Keratinocyte (primary cell): ENCODE measurements at regions not wholly inside any gene's neighbourhood (a gene's known extent, or its start where the extent isn't known, plus 50 kb on each side); places are given as distances from the start of the nearest gene placed in this dataset.

ENCODE experiments used
- DNase-seq: peaks from one replicate; pipeline ENCODE4 v3.0.0-alpha.2; 2011; ENCODE audit warnings: low read depth, missing footprints, low spot score
- FAIRE-seq: peaks from 2 replicates; lab custom pipeline; 2011; peaks lifted over from hg19 to GRCh38; lab: Jason Lieb, UNC
- H2AFZ ChIP-seq: 2 replicates; pipeline ENCODE4 v1.6.0; 2012; ENCODE audit warnings: low read length, control low read depth, inconsistent platforms; ENCODE audit not compliant: control insufficient read depth
- H3K27ac ChIP-seq: 2 replicates; pipeline ENCODE4 v1.5.1; 2011; ENCODE audit warnings: low read length; ENCODE audit not compliant: control insufficient read depth, insufficient read depth
- H3K27me3 ChIP-seq: 3 replicates; pipeline ENCODE4 v1.6.0; 2011; ENCODE audit warnings: low read length; ENCODE audit not compliant: control insufficient read depth, insufficient read depth; ENCODE audit errors: extremely low read depth
- H3K36me3 ChIP-seq, 2 experiments: 2 replicates in 1 of 2; 3 replicates in 1 of 2; pipeline ENCODE4 v1.5.1; 2011; ENCODE audit warnings: low read length in 2 of 2, mild to moderate bottlenecking in 1 of 2; ENCODE audit not compliant: control insufficient read depth in 2 of 2, insufficient read depth in 2 of 2; ENCODE audit errors: extremely low read depth in 1 of 2
- H3K4me1 ChIP-seq: 3 replicates; pipeline ENCODE4 v1.5.1; 2011; ENCODE audit warnings: low read length; ENCODE audit not compliant: control insufficient read depth, insufficient read depth; ENCODE audit errors: extremely low read depth
- H3K4me2 ChIP-seq: 3 replicates; pipeline ENCODE4 v1.6.0; 2011; ENCODE audit warnings: low read depth, low read length; ENCODE audit not compliant: control insufficient read depth, insufficient read depth; ENCODE audit errors: extremely low read depth
- H3K4me3 ChIP-seq, 3 experiments: fragments of 200-600 bp in 1 of 3; sonication (generic) in 1 of 3; 2 replicates in 2 of 3; 3 replicates in 1 of 3; pipeline ENCODE4 v1.5.1; 2011 to 2016; ENCODE audit warnings: low read length in 3 of 3, mild to moderate bottlenecking in 3 of 3, control low read depth in 2 of 3, inconsistent platforms in 1 of 3, low read depth in 1 of 3, mixed read lengths in 1 of 3, mixed run types in 1 of 3, moderate library complexity in 1 of 3; ENCODE audit not compliant: control insufficient read depth in 2 of 3, insufficient read depth in 2 of 3; ENCODE audit errors: extremely low read depth in 1 of 3
- H3K79me2 ChIP-seq: 2 replicates; pipeline ENCODE4 v1.6.0; 2012; ENCODE audit warnings: low read length; ENCODE audit not compliant: control insufficient read depth, insufficient read depth
- H3K9ac ChIP-seq: 3 replicates; pipeline ENCODE4 v1.6.0; 2011; ENCODE audit warnings: low read length; ENCODE audit not compliant: control insufficient read depth, insufficient read depth; ENCODE audit errors: extremely low read depth
- H3K9me1 ChIP-seq: 3 replicates; pipeline ENCODE4 v1.6.0; 2011; ENCODE audit warnings: low read length; ENCODE audit not compliant: control insufficient read depth, insufficient read depth; ENCODE audit errors: extremely low read depth
- H3K9me3 ChIP-seq: 2 replicates; pipeline ENCODE4 v1.5.1; 2012; ENCODE audit warnings: low read depth, low read length; ENCODE audit not compliant: control insufficient read depth
- H4K20me1 ChIP-seq: 3 replicates; pipeline ENCODE4 v1.6.0; 2011; ENCODE audit warnings: low read length; ENCODE audit not compliant: control insufficient read depth, insufficient read depth; ENCODE audit errors: extremely low read depth
- CTCF ChIP-seq, 3 experiments: IDR thresholded peaks in 1 of 3; conservative IDR thresholded peaks in 1 of 3; optimal IDR thresholded peaks in 1 of 3; 2 replicates in 2 of 3; 3 replicates in 1 of 3; pipeline versions ENCODE3 to v1.5.1; 2011; ENCODE audit warnings: low read length in 3 of 3, mild to moderate bottlenecking in 3 of 3, moderate library complexity in 2 of 3, control low read depth in 1 of 3, inconsistent platforms in 1 of 3; ENCODE audit not compliant: insufficient read depth in 2 of 3; ENCODE audit errors: extremely low read depth in 1 of 3
- EZH2 ChIP-seq: IDR thresholded peaks from one replicate; pipeline ENCODE4 v1.6.1; 2012; ENCODE audit warnings: inconsistent platforms, mild to moderate bottlenecking, low read length, moderate library complexity
- dilution Hi-C: fragments of 300-500 bp; cut with MboI; formaldehyde crosslinking; loops from one replicate; pipeline ENCODE4 v1.7.0; 2020; ENCODE audit warnings: low sequenced_read_pairs; ENCODE audit not compliant: extremely low pct_ligation_motif_present

DNA sequence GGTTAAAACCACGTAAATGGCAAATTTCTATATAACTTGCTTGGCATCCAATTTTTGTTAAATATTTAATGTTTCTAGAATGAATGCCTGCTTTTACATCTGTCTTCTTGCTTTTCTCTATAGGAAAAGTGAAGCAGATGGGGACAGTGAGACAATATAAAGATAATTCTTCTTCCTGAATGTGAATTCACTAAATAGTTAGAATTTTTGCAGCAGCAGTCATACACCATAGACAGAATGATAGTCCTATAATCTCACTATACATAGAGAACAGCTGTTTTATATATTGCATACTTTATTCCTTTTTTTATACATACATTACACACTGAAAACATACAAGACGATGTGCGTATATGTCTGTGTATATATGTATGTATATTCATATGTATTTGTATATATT, 1127.3 kb downstream of the PCDH9 start:
- Histone ChIP-seq H3K4me2 (no peak overlapping the region), H3K27ac (no peak overlapping the region), H3K4me3 (no peak overlapping the region), H2AFZ (no peak overlapping the region), H3K36me3 (no peaks in the 10 kb centered on the region), H3K9ac (no peak overlapping the region), H4K20me1 (no peaks in the 10 kb centered on the region), H3K27me3 (no peaks in the 10 kb centered on the region), H3K9me3 (no peaks in the 10 kb centered on the region), H3K79me2 (no peaks in the 10 kb centered on the region), H3K4me1 (no peaks in the 10 kb centered on the region), H3K9me1 (no peaks in the 10 kb centered on the region)
- dilution Hi-C loops = no loop called here
- DNase-seq (no peak), FAIRE-seq (no peak)
- no peak for TF ChIP-seq EZH2
- TF ChIP-seq CTCF (optimal IDR thresholded peaks at IDR 0.05 in 1 of 3, IDR thresholded peaks at IDR 0.05 in 1 of 3, conservative IDR thresholded peaks at IDR 0.05 in 1 of 3; ENCODE audit: extremely low read depth in 1 of 3, insufficient read depth in 2 of 3, low read length in 3 of 3) = no peak

- no peaks in the 10 kb centered on the region for H3K4me1 ChIP-seq
- FAIRE-seq (no peak), DNase-seq (no peak)
- no peak overlapping the region for H3K27ac ChIP-seq
- no peaks in the 10 kb centered on the region for H3K9me3 ChIP-seq
- no peaks in the 10 kb centered on the region for H3K36me3 ChIP-seq
- H3K4me2 ChIP-seq = no peak overlapping the region
- H3K9ac ChIP-seq = no peak overlapping the region
- no peaks in the 10 kb centered on the region for H3K27me3 ChIP-seq
- TF ChIP-seq EZH2 (no peak), CTCF (optimal IDR thresholded peaks at IDR 0.05 in 1 of 3, IDR thresholded peaks at IDR 0.05 in 1 of 3, conservative IDR thresholded peaks at IDR 0.05 in 1 of 3; ENCODE audit: extremely low read depth in 1 of 3, insufficient read depth in 2 of 3, low read length in 3 of 3) (no peak)
- H2AFZ ChIP-seq = no peak overlapping the region
- H4K20me1 ChIP-seq = no peaks in the 10 kb centered on the region
- no peaks in the 10 kb centered on the region for H3K9me1 ChIP-seq
- dilution Hi-C loops = no loop called here
- H3K4me3 ChIP-seq = no peak overlapping the region
- no peaks in the 10 kb centered on the region for H3K79me2 ChIP-seq
These were observed 1130.3 kb downstream of the PCDH9 start for GRCh38 chr13:66099825-66100224.
